HFF-Myc (cell line): ENCODE measurements at regions not wholly inside any gene's neighbourhood (a gene's known extent, or its start where the extent isn't known, plus 50 kb on each side); places are given as distances from the start of the nearest gene placed in this dataset.

ENCODE experiments used
- DNase-seq: peaks from one replicate; pipeline ENCODE4 v3.0.0-alpha.2; 2011; ENCODE audit warnings: low read depth; ENCODE audit errors: extremely low read depth
- H3K4me3 ChIP-seq: replicated peaks from 2 replicates; pipeline ENCODE4 v1.5.1; 2011; ENCODE audit warnings: low read depth, mild to moderate bottlenecking, control low read depth, low read length
- TF ChIP-seq, protein P1 (sequence below): IDR thresholded peaks from 2 replicates; pipeline ENCODE4 v1.5.1; 2012; ENCODE audit warnings: mild to moderate bottlenecking, low read depth, low read length, control low read depth; ENCODE audit errors: missing control alignments

DNA sequence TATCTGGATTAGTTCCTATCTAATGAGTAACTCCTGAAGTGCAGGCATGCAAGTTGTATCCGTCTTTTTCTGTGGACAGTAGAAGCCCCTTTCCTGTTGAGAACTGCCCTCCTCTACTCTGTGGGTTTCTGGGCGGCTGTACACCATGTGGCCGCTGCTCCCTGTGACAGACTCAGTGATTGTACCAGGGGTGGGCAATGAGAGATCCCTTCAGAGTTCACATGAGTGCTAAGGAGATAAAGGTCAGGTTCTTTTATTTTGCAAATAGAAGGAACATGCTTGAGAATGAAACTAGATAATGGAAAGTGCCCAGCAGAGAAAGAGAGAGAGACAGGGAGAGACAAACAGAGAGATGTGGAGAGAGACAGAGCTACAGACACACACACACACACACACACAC, 76.4 kb upstream of the TAPT1 start:
- DNase-seq: no peak
- TF ChIP-seq, protein P1, sequence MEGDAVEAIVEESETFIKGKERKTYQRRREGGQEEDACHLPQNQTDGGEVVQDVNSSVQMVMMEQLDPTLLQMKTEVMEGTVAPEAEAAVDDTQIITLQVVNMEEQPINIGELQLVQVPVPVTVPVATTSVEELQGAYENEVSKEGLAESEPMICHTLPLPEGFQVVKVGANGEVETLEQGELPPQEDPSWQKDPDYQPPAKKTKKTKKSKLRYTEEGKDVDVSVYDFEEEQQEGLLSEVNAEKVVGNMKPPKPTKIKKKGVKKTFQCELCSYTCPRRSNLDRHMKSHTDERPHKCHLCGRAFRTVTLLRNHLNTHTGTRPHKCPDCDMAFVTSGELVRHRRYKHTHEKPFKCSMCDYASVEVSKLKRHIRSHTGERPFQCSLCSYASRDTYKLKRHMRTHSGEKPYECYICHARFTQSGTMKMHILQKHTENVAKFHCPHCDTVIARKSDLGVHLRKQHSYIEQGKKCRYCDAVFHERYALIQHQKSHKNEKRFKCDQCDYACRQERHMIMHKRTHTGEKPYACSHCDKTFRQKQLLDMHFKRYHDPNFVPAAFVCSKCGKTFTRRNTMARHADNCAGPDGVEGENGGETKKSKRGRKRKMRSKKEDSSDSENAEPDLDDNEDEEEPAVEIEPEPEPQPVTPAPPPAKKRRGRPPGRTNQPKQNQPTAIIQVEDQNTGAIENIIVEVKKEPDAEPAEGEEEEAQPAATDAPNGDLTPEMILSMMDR: no peak
- H3K4me3 ChIP-seq: no peak overlapping the region

DNA sequence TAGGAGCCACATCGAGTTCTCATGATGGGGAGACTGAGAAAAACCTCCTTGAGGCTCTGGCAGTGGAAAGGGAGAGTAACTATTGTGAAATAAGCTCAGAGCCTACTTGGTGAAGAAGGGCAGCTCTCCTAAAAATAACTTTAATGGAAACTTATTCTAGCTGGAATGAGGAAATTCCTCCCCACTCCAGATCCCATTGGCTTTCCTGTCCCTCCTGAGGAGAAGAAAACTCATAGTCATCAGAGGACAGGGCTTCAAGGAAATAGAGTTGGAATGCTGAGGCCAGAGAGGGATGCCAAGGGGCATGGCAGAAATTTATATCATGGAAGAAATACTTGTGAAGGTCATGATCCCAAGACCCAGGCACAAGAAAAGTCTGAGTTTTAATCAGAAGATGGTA, 70.7 kb upstream of the TAPT1 start:
- DNase-seq: no peak
- TF ChIP-seq, protein P1: no peak
- no peak overlapping the region for H3K4me3 ChIP-seq

DNA sequence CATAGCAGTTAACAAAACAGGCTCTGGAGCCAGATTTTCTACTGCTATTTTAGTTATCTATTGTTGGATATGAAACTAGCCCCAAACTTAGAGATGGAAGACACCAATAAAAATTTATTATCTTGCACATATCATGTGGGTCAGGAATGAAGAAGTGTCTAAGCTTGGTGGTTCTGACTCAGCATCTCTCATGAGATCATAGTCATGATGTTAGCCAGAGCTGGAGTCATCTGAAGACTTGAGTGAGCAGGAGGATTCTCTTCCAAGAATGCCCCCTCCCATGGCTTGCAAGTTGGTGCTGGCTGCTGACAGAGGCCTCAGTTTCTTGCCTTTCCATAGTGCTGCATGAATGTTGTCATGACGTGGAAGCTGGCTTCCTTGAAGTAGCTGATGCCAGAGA, 68.2 kb upstream of the TAPT1 start:
- TF ChIP-seq, protein P1: no peak
- H3K4me3 ChIP-seq: no peak overlapping the region
- no peak for DNase-seq

DNA sequence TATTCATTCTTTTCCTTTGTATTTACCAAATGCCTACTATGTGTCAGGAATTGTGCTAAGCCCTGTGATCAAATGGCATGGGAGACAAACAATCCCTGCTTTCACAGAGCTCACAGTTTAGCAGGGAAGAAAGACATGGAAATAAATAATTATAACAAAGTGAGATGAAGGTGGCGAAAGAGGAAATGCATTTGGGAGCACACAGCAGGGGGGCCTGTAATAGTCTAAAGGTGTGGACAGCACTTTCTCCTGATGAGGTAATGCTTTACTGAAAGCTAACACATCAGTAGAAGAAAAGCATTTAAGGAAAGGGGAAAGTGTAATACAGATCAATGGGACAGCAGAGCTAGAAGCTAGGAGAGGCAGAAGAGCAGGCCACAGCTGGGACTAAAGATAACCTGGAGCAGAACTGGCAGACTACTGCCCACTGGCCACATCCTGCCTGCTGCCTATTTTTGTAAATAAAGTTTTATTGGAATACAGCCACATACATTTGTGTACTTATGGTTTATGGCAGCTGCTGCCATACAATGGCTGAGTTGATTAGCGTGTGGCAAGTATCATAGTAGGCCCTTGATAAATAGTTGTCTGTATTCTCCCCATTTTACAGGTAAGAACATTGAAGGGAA, 67.1 kb upstream of the TAPT1 start:
- TF ChIP-seq, protein P1: no peak
- DNase-seq: no peak
- H3K4me3 ChIP-seq: no peak overlapping the region

DNA sequence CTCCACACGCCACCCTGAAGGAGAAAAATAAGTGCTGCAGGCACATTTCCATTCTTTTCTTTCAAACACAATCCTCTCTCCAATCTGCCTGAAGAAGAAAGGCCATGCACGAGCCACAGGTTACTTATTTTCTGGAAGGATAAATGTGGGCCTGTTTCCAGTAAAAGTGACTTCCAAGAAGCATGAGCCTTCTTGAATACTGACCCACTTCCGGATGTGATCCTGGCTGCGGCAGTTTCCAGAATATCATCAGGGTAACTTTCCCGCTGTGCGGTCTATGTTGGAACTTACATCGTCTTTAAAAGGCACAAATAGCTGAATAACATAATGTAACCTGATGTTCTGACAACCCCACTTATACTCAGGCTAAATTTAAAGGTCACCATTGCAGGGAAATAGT, 66.3 kb upstream of the TAPT1 start:
- no peak overlapping the region for H3K4me3 ChIP-seq
- TF ChIP-seq, protein P1: no peak
- no peak for DNase-seq

- TF ChIP-seq, protein P1: no peak
- no peak overlapping the region for H3K4me3 ChIP-seq
- no peak for DNase-seq
Observed at GRCh38 chr4:16290681-16291420, 64.6 kb upstream of the TAPT1 start.
